ENCODE measurements at regions not wholly inside any gene's neighbourhood (a gene's known extent, or its start where the extent isn't known, plus 50 kb on each side); places are given as distances from the start of the nearest gene placed in this dataset.
"Not testable (repeated sequence)": the region's sequence is repeated elsewhere in the genome, so short reads cannot be mapped to it uniquely, and the experiment has no call there.

- DNase-seq: no peak
Observed at GRCh38 chr6:66321017-66321416, 614.0 kb upstream of the EYS start.

DNA sequence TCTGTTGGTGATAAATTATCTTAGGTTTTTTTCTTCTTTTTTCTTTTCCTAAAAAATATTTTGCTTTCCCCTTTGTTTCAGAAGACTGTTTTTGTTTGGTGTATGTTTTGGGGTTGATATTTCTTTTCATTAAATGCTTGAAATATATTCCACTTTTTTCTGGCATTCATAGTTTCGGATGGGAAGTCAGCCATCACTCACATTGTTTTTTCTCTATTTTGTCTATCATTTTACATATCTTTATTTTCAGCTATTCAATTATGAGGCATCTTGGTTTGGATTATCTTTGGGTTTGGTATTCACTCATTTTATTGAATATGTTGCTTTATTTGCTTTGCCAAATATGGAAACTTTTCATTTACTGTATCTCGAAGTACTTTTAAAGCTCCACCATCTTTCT, 600.5 kb upstream of the EYS start:
- no peak for DNase-seq

GRCh38 chr6:66291905-66292304, 584.9 kb upstream of the EYS start:
- DNase-seq: no peak

GRCh38 chr6:66289889-66290288, 582.9 kb upstream of the EYS start:
- no peak for DNase-seq

DNA sequence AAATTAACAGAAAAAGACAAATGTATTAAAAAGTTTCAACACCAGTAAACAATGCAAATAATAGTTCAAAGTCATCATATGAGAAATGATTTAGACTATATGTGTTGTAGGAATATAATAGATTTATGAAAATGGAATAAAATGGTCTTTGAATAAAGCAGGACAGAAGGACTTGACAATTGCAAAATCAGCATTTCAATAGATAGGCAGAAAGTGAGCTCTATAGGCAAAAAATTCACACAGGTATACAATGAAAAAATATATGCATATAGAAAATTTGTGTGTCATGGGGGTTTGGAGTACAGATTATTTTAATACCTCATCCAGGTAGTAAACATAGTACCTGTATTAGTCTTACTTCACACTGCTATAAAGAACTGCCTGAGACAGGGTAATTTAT, 571.1 kb upstream of the EYS start:
- no peak for DNase-seq

DNA sequence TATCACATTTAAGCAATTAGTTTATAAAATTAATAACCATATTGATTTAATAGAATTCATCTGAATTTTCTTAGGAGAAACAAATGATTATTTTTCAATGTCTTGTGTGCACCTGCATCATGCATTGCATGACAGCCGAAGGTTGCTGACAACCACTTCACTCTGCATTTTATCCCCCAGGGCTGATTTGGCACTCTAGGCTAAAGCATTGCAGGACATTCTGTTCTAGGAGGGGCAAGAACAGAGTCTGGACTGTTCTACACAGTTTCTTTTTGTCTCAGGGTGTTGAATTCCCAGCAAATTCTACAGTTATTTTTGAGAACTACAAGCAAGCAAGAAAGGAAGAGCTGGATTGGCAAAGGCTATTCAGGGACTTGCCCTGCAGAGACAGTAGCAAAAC, 570.4 kb upstream of the EYS start:
- no peak for DNase-seq

DNA sequence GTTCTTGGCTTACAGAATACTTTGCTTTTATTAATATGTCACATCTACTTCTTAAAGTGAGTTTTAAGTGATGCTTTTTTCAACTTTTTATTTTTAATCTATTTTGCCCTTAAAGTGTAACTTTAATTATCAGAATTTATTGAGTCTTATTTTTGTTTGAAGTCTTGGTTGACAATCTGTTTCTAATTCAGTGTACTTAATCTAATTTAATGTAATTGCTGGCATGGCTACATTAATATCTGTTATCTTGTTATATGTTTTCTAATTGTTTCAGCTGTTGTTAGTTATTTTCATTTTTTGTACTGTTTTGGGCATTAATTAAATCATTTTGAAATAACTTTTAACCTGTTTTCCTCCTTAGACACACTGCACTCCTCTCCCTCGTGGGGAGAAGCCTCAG, 558.7 kb upstream of the EYS start:
- no peak for DNase-seq

GRCh38 chr6:66264376-66264775, 557.4 kb upstream of the EYS start:
- DNase-seq: no peak

- DNase-seq: not testable (repeated sequence)
Observed at GRCh38 chr6:66258731-66259487, 551.9 kb upstream of the EYS start.

GRCh38 chr6:66245231-66245630, 538.2 kb upstream of the EYS start:
- no peak for DNase-seq

- DNase-seq: no peak
Observed at GRCh38 chr6:66238851-66239250, 531.8 kb upstream of the EYS start.

GRCh38 chr6:66232890-66233289, 525.9 kb upstream of the EYS start:
- no peak for DNase-seq

- no peak for DNase-seq
Observed at GRCh38 chr6:66230591-66230990, 523.6 kb upstream of the EYS start.

GRCh38 chr6:66226109-66226508, 519.1 kb upstream of the EYS start:
- DNase-seq: peak; percentile 15

- no peak for DNase-seq
Observed at GRCh38 chr6:66210964-66211363, 503.9 kb upstream of the EYS start.

DNA sequence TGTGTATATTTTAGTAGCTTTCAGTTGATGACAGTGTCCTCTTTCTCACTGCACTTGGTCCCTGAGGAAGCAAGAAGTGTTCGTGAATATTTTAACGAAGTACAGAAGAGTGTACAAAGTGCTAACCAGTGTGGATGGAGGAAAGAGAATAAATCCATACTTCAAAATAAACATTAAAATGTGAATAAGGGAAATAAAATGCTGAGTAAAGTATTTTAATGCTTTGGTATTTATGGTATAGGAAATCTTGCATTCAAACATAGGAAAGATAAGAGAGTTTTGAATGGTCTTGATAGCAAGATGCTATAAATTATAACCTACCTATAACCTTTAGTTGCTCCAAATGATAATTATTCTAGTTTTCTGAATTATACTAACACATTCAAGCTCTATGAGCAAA, 493.4 kb upstream of the EYS start:
- DNase-seq: no peak

GRCh38 chr6:66199171-66199570, 492.1 kb upstream of the EYS start:
- no peak for DNase-seq

- no peak for DNase-seq
Observed at GRCh38 chr6:66198062-66198624, 491.1 kb upstream of the EYS start.

GRCh38 chr6:66190858-66191257, 483.8 kb upstream of the EYS start:
- DNase-seq: no peak

DNA sequence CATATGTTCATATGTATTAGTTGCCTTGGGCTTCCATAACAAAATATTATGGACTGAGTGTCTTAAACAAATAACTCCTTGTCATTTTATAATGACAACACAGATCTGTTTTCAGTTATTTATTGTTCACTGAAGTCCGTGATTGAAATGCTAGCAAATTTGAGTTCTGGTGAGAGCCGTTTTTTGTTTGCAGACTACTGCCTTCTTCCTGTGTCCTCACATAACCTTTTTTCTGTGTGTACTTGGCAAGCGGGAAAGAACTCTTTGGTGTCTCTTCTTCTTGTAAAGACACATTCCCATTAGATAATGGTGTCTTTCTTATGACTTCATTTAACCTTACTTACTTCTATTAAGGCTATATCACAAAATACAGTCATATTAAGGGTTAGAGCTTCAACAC, 482.9 kb upstream of the EYS start:
- no peak for DNase-seq

GRCh38 chr6:66186756-66187155, 479.7 kb upstream of the EYS start:
- DNase-seq: no peak

DNA sequence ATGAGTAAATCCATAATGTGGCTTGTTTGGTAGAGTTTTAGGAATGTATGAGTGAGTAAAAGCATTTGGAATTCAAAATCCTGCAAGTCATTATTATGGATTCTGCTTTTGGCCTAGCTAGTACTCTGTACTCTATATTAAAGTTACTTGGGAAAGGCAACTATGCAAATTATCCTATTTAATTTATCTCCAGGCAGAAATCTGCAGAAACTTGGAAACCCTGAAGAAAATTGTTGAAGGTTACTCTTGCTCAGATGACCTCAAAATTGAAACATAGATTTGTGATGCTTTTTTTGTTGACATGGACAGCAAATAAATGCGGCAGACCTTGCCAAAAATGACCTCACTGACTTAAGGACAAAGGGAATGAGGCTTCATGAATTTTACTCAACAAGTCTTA, 477.1 kb upstream of the EYS start:
- no peak for DNase-seq

- no peak for DNase-seq
Observed at GRCh38 chr6:66179361-66179760, 472.3 kb upstream of the EYS start.

GRCh38 chr6:66173587-66173986, 466.6 kb upstream of the EYS start:
- no peak for DNase-seq

DNA sequence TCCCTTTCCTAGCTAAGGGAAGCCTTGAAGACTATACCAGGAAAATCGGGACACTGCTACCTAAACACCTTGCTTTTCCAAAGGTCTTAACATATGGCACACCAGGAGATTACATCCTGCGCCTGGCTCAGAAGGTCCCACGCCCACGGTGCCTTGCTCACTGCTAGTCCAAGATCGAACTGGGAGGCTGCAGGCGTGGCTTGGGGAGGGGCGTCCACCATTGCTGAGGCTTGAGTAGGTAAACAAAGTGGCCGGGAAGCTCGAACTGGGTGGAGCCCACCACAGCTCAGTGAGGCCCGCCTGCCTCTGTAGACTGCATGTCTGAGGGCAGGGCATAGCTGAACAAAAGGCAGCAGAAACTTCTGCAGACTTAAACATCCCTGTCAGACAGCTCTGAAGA, 459.7 kb upstream of the EYS start:
- not testable (repeated sequence) for DNase-seq

All from NCI-H1092 (cell line).